ENCODE measurements at regions not wholly inside any gene's neighbourhood (a gene's known extent, or its start where the extent isn't known, plus 50 kb on each side); places are given as distances from the start of the nearest gene placed in this dataset.
A peak's percentile ranks its signal among the peaks of the same experiment; 100 is the strongest.
"Not testable (repeated sequence)": the region's sequence is repeated elsewhere in the genome, so short reads cannot be mapped to it uniquely, and the experiment has no call there.

DNA sequence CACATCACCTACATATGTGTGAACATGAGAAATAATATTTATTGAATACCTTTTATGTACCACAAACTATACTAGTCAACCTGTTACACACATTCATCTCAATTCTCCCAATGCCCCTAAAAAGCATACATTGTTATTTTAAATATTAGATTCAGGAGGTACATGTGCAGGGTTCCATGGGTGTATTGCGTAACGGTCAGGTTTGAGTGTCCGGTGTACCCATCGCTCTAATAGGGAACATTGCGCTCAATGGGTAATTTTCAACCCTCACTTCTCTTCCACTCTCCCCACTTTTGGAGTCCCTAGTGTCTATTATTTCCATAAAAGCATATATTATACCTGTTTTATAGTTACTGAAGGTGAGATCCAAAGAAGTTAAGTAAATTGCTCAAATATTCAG, 82.0 kb downstream of the IFI44 start:
- H3K36me3 ChIP-seq (ENCODE audit: control insufficient read depth, insufficient read depth, low read length), result no peaks in the 10 kb centered on the region
- ChIA-PET POLR2A (no interaction called here), CTCF (no interaction called here)
- no peak for DNase-seq (ENCODE audit: low read depth)
- TF ChIP-seq, protein P1, sequence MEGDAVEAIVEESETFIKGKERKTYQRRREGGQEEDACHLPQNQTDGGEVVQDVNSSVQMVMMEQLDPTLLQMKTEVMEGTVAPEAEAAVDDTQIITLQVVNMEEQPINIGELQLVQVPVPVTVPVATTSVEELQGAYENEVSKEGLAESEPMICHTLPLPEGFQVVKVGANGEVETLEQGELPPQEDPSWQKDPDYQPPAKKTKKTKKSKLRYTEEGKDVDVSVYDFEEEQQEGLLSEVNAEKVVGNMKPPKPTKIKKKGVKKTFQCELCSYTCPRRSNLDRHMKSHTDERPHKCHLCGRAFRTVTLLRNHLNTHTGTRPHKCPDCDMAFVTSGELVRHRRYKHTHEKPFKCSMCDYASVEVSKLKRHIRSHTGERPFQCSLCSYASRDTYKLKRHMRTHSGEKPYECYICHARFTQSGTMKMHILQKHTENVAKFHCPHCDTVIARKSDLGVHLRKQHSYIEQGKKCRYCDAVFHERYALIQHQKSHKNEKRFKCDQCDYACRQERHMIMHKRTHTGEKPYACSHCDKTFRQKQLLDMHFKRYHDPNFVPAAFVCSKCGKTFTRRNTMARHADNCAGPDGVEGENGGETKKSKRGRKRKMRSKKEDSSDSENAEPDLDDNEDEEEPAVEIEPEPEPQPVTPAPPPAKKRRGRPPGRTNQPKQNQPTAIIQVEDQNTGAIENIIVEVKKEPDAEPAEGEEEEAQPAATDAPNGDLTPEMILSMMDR (IDR thresholded peaks at IDR 0.05; ENCODE audit: insufficient read depth, low read depth, low read length), result no peak
- H3K27me3 ChIP-seq (ENCODE audit: control insufficient read depth, insufficient read depth, low read length), result no peaks in the 10 kb centered on the region
- H3K4me3 ChIP-seq (ENCODE audit: low read depth, low read length), result no peak overlapping the region

DNA sequence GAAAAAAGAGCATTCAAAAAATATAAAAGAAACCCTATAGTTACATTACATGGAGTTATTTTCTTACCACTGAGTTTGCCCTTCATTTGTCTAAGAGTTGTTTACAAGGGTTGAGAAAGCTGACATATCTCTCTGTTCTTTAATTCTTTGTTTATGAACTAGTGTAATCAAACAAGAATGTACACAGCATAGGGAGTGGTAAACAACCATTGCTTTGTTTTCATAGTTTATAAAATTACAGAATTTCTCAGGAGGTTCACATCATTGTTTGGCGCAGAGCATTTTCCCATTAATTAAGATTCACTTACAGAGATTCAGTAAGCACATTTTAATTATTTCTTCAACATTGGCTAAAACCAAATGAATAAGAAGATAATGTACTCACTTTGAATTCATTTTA, 87.6 kb downstream of the IFI44 start:
- POLR2A ChIA-PET, result no interaction called here
- TF ChIP-seq, protein P1 (IDR thresholded peaks at IDR 0.05; ENCODE audit: insufficient read depth, low read depth, low read length), result no peak
- no peak for DNase-seq (ENCODE audit: low read depth)
- Histone ChIP-seq H3K27me3 (ENCODE audit: control insufficient read depth, insufficient read depth, low read length) (no peaks in the 10 kb centered on the region), H3K4me3 (ENCODE audit: low read depth, low read length) (no peak overlapping the region), H3K36me3 (ENCODE audit: control insufficient read depth, insufficient read depth, low read length) (no peaks in the 10 kb centered on the region)
- CTCF ChIA-PET, result no interaction called here

DNA sequence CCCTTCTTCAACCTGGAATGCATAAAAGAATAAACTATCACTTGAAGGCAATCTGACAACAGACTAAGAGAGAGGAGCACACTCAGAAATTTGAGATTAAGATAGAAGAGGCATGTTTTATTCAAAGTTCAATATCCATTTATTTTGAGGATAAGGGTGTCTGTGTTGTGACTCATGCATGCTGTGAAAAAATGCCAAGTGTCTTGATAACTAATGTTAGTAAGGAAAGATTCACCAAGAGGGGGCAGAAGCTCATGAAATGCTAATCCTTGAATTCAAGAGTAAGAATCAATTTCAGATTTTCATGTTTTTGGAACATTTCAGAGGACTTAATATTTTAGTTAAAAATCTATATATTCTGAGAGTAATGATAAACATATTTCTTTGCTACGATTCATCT, 94.0 kb downstream of the IFI44 start:
- DNase-seq (ENCODE audit: low read depth), result no peak
- Histone ChIP-seq H3K27me3 (ENCODE audit: control insufficient read depth, insufficient read depth, low read length) (no peaks in the 10 kb centered on the region), H3K4me3 (ENCODE audit: low read depth, low read length) (no peak overlapping the region), H3K36me3 (ENCODE audit: control insufficient read depth, insufficient read depth, low read length) (no peaks in the 10 kb centered on the region)
- POLR2A ChIA-PET, result no interaction called here
- CTCF ChIA-PET, result no interaction called here
- TF ChIP-seq, protein P1 (IDR thresholded peaks at IDR 0.05; ENCODE audit: insufficient read depth, low read depth, low read length), result 0 out of 2 replicates have a peak, but pooled peaks have one; percentile 32

DNA sequence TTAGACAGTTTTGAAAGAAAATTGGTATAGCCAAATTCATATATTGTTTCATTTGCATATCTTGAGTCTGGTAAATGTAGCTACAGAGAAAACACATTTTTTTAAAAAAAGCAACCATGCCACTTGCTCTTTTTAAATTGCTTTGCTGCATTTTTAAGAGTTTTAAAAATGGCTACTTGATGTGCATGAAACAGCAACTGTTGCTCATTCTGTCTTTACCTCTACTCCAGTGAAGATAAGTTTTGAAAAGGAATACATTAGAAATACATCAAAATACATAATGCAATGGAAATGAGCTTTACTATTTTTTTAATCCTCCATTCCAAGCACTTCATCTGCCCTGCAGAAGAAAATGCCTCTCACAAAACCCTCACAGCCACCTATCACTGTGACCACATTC, 95.5 kb downstream of the IFI44 start:
- Histone ChIP-seq H3K4me3 (ENCODE audit: low read depth, low read length) (no peak overlapping the region), H3K36me3 (ENCODE audit: control insufficient read depth, insufficient read depth, low read length) (no peaks in the 10 kb centered on the region), H3K27me3 (ENCODE audit: control insufficient read depth, insufficient read depth, low read length) (no peaks in the 10 kb centered on the region)
- POLR2A ChIA-PET, result interaction anchor here (0.6 kb wide), 1 partner anchor 30 kb away, joined by 3 read pairs; no protein-coding TSS in a partner anchor
- no peak for DNase-seq (ENCODE audit: low read depth)
- TF ChIP-seq, protein P1 (IDR thresholded peaks at IDR 0.05; ENCODE audit: insufficient read depth, low read depth, low read length), result no peak
- CTCF ChIA-PET, result no interaction called here

DNA sequence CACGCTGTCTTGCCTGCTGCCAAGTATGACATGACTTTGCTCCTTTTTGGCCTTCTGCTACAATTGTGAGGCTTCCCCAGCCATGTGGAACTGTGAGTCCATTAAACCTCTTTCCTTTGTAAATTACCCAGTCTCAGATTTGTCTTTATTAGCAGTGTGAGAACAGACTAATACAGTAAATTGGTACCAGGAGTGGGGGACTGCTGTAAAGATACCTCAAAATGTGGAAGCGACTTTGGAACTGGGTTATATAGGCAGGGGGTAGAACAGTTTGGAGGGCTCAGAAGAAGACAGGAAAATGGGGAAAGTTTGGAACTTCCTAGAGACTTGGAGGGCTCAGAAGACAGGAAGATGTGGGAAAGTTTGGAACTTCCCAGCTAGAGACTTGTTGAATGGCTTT, 104.0 kb downstream of the IFI44 start:
- H3K36me3 ChIP-seq (ENCODE audit: control insufficient read depth, insufficient read depth, low read length); H3K27me3 ChIP-seq (ENCODE audit: control insufficient read depth, insufficient read depth, low read length); H3K4me3 ChIP-seq (ENCODE audit: low read depth, low read length); CTCF ChIA-PET; DNase-seq (ENCODE audit: low read depth); POLR2A ChIA-PET: not testable (repeated sequence)

DNA sequence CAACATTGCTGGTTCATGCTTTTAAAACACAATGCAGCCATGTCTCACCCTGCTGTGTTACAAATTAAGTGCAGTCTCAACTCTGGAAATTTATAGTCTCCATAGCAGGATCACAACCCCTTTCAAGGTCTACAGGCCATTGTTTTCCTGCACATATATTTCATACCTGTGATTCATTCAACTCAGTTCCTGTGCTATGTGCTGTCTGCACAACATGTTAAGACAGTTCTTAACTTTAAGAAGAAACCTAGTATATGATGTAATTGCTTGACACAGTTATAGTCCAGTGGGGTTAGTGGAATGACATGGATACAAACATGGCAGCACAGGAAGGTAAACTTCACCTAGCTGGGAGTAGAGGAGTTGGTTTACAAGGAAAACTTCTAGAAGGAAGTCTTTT, 106.4 kb downstream of the IFI44 start:
- CTCF ChIA-PET, result no interaction called here
- TF ChIP-seq, protein P1 (IDR thresholded peaks at IDR 0.05; ENCODE audit: insufficient read depth, low read depth, low read length), result no peak
- Histone ChIP-seq H3K36me3 (ENCODE audit: control insufficient read depth, insufficient read depth, low read length) (no peaks in the 10 kb centered on the region), H3K4me3 (ENCODE audit: low read depth, low read length) (no peak overlapping the region), H3K27me3 (ENCODE audit: control insufficient read depth, insufficient read depth, low read length) (no peaks in the 10 kb centered on the region)
- DNase-seq (ENCODE audit: low read depth), result no peak
- POLR2A ChIA-PET, result no interaction called here

All from BJ (cell line).